HS-5 (cell line): ENCODE measurements at regions not wholly inside any gene's neighbourhood (a gene's known extent, or its start where the extent isn't known, plus 50 kb on each side); places are given as distances from the start of the nearest gene placed in this dataset.
A peak's percentile ranks its signal among the peaks of the same experiment; 100 is the strongest.
"Not testable (repeated sequence)": the region's sequence is repeated elsewhere in the genome, so short reads cannot be mapped to it uniquely, and the experiment has no call there.

Source experiments
- DNase-seq: peaks from one replicate; pipeline ENCODE4 v3.0.0-alpha.2; 2012; ENCODE audit warnings: low read depth

DNA sequence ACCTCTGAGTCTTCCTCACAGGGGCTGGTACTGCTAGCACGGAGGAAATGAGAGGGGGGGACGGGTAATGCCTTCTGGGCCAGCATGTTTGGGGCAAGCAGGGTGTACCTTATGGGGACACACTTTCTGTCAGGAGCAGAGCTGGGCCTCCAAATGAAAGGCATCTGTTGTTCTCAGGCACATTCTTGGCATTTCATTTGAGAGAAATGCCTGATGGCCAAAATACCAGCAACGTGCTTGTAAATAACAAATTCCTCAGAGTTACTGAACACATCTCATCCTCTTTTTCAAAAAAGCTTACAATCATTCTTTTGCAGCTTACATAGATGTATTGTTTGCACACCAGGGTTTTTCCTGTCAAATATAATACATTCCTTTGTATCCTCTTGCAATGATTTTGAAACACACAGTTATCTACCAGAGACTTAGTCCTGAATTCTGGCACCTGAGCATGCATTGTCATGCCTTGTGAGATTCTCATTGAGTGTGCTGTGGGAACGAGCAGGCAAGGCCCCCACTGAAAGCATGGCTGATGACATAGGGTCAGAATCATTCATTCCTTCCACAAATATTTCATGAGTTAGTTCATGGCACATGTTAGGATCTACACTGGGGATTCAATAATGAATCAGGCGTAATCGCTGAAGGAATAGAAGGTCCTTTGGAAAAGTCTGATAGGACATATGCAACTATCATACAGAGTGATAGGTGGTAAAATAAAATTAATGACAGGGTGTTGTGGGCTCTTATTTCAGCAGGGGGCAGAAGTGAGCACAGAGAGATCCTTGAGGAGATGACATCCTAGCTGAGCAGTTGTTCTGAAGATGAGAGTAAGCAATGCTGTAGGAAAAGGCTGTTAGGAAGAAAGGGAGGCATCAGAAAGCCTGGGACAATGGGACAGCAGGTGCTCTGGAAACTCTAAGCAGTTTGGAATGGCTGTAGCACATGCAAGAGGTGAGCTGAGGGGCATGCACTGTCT, 260.9 kb upstream of the TUT7 start:
- DNase-seq: no peak

DNA sequence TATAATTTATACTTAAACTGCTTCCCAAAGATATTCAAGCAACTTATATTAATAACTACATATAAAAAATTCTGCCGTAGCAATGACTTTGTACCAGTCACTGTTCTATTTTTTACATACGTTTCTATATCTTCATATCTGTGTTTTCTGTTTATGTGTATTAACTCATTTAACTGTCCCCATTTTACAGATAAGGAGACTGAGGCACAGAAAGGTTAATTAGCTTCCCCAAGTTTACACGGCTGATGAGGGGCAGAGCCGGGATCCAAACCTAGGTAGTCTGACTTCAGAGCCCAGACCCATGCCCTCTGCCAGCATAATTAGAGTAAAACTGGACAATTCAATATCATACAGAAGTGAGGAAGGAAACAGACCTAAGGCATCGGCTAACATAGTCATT, 259.7 kb upstream of the TUT7 start:
- no peak for DNase-seq

DNA sequence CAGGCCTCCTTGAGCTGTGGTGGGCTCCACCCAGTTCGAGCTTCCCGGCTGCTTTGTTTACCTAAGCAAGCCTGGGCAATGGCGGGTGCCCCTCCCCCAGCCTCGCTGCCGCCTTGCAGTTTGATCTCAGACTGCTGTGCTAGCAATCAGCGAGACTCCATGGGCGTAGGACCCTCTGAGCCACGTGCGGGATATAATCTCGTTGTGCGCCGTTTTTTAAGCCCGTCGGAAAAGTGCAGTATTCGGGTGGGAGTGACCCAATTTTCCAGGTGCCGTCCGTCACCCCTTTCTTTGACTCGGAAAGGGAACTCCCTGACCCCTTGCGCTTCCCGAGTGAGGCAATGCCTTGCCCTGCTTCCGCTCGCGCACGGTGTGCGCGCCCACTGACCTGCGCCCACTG, 257.3 kb upstream of the TUT7 start:
- not testable (repeated sequence) for DNase-seq

DNA sequence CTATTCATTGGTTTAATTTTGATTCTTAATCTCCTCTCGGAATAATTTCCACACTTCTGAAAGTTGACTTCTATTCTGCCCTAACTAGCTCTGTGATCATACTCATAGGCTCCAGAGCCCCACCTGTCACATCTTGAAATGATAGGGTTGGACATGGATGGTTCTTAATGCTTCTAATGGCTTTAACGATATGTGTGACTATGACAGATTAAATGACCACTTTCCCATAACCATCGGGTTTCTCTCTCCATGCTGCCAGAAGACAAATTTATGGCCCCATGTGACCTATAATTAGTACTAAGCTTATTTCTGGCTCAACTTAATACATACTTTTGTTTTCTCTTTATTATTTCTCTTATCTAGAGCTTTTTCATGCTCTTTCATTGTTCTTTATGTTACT, 251.1 kb upstream of the TUT7 start:
- no peak for DNase-seq

DNA sequence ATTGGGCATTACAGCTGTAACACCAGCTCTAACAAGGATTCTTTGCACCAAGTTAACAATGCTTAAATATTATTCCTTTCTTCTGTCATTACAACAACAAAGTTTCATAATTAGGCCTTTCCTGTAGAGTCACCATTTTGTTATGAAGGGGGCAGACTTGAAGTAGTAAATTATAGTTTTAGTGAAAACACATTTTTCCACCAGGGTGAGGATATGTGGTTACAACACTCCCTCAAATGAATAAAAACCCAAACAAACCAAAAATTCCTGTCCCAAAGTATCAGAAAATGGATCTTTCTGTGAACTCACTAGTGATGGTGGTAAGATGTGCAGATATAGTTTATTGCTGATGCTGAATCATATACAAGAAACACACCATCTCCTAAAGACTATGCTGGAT, 250.5 kb upstream of the TUT7 start:
- peak; percentile 62 for DNase-seq

DNA sequence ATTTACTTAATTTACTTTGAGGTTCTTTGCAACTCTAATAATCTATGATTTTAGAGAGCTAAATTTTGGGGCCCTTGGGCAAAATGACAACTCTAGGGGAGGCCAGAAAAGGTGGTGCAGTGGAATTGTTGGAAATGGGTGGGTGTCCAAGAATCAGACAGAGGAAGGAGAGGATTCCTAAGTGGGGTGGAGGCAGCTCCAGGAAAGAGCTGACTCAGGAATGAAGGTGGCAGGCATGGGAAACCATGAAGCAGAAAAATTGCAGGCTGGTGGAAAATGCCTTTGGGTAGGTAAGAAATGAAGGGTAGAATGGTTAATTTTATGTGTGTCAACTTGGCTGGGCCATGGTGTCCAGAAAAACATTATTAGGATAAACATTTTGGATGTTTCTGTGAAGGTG, 248.5 kb upstream of the TUT7 start:
- DNase-seq: no peak

DNA sequence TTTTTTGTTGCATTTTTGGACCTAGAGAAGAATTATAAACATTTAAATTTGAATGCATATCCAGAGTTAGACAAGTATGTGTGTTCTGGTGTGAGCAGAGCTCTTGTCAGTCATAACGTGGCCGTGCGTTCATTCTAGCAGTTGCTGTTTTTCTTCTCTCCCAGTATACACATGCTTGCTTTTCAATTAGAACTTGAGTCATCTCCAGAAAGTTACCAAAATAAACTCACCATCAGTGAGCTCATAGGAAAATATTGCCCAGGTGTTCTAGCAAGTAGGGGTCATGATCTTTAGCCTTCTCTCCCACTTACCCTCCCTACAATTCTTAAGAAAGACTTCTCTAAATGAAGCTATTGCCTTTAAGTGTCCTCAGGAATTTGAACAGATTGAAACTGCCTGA, 247.5 kb upstream of the TUT7 start:
- no peak for DNase-seq

DNA sequence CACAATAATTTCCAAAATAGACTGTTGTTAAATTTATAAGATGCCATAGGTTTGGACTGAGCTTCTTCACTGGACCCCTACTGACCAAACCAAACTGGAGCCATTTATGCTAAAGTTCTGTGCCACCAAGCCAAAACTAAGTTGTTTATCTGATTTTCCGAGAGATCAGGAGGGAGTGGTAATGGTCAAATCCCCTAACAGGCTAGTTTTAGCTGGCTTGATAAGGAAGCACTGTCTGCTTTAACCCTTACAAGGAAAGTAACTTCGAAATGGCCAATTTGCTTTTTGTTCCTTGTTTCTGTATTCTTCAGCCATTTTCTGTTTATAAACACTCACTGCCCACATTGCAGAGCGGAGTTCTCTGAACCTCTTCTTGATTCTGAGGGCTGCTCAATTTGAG, 246.8 kb upstream of the TUT7 start:
- DNase-seq: no peak

DNA sequence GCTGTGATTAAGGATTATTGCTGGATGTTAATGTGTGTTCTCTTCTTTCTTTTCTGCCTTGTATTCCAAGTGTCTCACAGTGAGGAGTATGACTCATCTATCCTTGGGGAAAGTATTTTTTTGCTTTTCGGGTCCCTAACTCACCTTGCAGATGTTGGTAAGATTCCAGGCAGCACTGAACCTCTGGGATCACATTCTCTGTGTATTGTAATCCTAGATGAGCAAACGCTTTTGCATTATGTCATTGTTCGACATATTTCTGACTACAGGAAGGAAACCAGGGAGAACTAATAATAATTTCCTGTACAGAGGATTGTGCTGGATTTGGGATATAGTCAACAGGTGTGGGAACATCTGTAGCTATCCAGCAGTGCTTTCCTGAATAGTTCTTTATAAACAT, 246.1 kb upstream of the TUT7 start:
- DNase-seq: no peak

DNA sequence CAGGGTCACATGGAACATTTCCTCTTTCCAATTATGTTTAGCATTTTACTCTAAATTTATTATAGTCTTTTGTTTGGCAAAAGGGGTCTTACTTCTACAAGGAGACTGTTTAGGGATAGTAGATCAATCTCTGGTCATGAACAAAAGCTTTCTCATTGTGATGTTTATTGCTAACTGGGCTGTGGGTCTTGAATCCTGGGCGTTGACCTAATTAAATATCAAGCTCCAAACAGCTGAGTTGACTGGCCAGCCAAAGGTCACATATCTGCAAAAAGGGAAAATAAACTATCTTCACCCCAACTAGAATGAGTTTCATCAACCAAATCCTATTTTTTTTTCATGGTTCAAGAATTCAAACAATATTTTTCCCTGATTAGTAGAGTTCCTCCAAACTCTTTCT, 245.4 kb upstream of the TUT7 start:
- DNase-seq: no peak

DNA sequence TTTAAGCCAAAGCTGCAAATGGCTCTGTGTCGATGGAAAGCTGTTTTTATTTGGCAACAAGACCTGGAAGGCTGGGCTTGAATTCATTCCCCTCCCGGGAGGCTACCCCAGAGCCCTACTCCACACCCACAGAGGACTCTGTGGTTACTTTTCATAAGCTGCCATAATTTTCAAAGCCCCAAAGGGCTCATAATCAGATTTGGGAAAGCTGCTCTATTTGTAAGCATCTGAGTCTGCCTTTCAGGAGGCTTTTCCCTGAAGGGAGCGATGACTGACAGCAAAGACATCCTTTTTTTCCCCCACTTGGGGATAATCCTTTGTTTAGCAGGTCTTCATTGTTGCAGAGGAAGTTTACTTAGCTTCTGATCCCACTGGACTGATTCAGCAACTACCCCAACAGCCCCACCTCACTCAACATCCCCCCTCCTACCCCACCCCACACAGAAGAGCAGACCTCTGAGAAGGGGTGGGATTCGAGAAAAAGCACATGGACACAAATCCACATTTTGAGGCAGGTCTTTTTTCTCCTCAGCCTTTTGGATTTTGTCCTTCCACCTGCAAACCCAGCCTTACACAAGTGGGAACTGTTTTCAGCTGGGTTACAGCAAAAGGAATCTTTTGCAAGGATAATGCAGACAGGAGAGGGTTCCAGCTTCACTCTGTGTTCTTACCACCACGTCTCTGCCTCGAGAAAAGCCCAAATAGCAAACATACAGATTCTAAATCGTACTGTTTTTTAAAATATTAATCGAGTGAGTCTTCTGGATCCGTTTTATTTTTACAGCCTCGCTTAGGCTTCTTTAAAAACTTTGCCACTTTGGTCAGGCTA, 244.4 kb upstream of the TUT7 start:
- DNase-seq: no peak

DNA sequence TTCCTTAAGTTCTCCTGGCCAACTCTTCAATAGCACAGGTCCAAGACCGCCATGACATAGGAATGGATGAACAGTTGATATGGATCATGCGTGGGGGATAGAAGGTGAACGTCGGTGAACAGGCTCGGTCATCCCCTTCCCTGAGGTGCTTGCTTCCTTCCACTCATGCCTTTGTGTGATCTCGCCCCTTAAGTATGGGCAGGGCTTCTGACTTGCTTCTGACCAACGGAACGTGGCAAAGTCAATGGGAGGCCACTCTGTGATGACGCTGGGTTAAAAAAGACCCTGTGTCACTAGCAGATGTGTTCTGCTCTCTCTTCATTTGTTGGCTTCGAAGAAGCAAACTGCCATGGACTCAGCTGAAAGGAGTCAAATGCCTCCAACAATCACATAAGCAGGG, 240.5 kb upstream of the TUT7 start:
- DNase-seq: no peak

DNA sequence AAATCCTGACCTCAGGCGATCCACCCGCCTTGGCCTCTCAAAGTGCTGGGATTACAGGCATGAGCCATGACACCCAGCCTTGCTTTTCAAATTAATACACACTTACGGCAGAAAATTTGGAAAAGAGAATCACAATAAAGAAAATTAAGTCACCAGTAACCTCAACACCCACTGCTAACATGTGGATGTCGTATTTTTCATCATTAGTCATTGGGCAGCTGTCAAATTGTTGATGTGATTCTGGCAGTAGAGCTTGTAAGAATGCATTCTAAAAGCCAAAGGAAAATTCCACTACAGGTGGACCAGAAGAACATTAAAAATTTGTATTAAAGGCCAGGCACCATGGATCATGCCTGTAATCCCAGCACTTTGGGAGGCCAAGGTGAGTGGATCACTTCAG, 237.3 kb upstream of the TUT7 start:
- no peak for DNase-seq

DNA sequence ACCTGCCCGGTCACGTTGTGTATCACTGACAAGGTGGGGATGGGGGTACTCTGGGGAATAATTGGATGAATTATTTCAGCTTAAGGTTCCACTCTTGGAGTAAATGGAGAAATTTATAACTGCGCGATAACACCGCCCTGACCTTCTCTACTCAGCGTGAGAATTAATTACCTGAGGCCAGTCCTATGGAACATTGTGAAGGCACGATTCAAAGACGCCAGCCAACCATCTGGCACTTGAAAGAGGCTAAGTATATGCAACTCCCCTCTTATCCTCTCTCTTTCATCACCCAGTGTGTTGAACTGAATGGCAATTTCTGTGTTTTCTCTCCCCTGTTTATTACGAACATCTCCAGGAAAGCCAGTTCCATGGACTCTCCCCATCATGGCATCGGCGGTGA, 235.5 kb upstream of the TUT7 start:
- no peak for DNase-seq

DNA sequence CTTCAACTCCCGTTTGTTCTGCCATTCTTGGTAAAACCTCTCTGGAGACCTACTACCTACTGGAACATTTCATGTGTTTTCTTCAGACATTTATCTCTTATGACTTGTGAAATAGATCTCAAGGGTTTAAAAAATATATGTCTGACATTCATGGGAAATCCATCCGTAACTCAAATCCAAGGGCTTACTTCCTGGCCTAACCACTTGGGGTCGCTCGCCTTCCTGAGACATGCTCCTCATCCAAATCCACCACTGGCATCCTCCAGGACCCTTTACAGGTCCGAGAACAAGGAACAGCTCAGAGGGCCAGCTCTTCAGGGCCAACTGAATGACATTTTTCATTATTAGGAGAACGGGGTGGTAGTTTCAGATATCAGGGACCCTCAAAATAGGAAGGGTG, 235.1 kb upstream of the TUT7 start:
- DNase-seq: no peak

DNA sequence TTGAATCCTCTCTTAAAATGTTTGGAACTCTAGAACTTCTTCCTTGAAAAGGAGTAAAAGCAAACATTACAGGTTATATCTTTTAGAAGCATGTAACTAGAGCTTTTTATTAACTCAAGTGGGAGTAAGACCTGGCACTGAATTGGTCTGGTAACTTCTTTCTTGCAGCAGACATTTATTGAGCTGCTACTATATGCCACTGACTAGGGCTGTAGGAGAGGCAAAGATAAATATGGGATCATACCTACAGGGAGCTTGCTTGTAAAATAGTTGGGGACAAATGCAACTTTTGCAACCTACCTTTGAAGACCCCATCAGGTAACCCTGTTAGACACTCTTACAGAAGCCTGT, 231.9 kb upstream of the TUT7 start:
- DNase-seq: no peak

DNA sequence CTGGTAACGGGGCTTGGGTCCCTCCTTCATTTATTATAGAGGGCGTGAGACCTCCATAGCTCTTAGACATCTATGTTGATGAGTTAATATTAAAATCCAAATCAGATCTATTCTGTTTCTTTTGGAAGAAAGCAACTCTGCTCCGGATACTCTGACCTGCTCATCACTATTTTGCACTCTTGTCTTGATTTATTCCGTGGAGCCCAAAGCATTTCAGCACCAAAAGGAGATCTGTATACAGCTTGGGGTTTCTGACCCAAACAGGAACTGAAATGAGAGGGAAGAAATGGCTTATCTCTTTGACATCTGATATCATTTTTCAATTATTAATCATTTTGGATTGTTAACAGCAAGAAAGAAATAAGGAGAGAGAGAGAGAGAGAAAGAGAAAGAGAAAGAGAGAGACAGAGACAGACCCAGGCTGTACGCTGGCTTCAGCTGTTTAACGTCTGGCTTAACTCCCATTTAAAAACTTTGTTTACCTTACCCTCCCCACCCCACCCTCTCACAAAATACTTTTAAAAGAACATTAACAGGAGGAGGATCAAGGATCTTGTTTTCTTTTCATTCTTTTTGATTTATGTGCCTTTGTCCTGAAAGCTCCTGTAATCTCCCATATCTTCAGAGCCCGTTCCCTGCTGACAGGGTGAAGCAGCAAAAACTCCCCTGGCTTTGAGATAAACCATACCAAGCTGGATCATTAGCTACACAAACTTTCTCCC, 231.4 kb upstream of the TUT7 start:
- DNase-seq: no peak

DNA sequence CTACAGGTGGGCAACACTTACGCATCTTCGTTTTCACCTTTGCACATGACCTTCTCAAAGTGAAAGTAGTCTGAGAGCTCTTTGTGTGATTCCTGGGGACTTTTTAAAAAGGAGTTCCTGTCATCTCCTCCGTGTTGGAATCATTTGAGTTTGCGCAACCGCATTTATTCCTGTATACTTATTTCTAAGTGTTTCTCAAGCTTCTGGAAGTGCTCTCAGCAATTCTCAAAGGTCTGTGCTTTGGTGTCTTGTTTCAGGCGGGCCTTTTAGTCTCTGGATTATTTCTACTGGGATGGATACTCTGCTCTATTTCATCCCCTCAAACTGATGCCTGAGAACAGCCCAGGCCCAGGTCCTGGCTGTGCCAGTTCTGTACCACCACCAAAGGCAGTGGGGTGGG, 226.5 kb upstream of the TUT7 start:
- DNase-seq: no peak

DNA sequence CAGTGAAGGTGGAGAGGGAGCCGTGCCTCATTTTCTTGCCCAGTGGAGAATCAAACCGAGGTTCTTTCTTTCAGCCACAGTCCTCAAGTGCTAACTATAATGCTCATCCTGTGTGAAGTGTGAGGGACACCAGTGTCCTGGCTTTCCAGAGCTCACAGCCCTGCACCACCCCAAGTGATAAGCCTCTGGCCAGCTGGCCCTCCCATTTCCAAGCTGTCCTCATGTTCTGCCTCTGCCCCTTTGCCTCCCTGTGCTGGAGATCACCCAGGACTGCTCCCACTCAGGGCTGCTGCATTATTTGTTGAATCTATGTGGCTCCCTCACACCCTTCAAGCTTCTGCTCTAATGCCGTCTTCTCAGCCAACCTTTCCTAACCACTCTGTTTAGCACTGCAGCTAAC, 224.5 kb upstream of the TUT7 start:
- no peak for DNase-seq

DNA sequence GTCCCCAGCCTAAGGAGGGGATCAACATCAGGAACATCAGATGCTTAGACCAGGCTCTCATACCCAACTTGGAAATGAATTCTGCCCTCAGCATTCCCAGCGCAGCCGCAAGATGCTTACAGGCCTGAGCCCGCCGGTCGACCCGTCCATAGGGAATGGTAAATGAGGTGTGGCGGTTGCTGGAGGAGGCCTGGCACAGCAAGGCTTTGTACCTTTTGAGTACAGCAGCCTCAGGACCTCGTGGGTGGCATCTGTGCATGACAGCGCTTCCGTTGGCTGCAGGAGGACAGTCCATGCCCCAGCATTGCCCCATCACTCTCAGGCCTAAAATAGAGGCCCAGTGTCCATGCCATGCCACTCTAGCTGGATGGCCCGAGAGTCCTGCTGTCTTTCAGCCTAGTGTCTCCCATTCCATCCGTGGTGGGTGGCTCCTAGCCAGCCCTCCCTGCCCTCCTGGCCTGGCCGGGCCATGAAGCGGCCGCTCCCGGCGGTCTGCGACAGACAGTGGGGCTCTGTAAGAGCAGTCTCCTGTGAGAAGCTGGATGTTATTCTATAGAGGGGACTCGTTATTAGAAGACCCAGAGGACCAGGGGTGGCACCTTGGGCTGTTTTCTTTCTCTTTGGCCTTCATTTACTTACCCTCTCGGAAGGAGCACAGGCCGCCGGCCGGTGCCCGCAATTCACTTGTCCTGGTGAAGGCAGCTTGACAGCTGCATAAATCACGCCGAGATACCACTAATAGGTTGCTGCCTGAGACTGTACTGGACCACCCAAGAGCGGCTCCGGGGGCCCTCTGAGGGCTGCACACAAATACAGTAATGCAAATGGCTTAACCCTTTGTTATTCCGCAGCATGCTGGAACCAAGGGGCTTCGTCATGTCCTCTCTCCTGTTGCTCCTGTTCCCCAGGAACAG, 223.5 kb upstream of the TUT7 start:
- DNase-seq: no peak

DNA sequence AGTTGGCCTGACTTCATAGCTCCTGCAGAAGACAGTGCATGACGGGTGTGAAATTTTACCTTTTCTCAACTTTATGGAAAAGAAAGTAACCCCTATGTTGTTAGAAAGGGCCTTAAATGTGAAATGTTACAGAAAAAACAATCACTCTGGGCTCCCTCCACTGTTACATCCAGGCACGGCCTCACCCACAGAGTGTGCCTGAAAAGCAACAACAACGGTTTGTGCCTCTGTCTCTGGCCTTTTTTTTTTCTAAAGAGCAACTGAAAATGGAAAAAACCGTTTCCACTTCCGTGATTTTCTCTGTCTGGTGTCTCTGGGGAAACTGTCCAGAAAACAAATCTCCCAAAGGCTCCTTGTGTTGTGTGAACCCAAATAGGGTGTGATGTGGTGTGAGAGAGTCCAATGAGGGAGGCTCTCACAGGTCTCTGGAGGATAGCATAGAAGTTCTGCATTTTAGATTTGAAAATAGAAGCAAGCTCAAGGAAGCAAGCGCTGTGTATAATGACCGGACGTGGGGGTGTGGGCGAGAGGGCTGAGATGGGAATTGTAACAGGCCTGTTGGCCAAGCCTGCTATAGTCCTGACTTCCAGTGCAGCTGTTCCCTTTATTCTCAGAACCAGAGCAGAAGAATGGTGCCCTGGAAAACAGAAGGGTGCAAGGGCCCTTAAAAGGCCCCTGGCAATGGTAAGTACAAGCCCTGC, 221.8 kb upstream of the TUT7 start:
- no peak for DNase-seq
